SU-DHL-6 (cell line): ENCODE measurements at regions not wholly inside any gene's neighbourhood (a gene's known extent, or its start where the extent isn't known, plus 50 kb on each side); places are given as distances from the start of the nearest gene placed in this dataset.

ENCODE experiments used
- EZH2phosphoT487 ChIP-seq: fragments of 200-600 bp; sonication (generic), shearing (Covaris generic); conservative IDR thresholded peaks from 2 replicates; pipeline ENCODE4 v1.6.1; 2018; ENCODE audit warnings: mild to moderate bottlenecking, antibody characterized with exemption, low read length, moderate library complexity, mixed read lengths
- TF ChIP-seq, protein P1 (sequence below): fragments of 200-600 bp; sonication (generic); IDR thresholded peaks from one replicate; pipeline ENCODE4 v1.5.1; 2017; ENCODE audit warnings: antibody characterized with exemption, mild to moderate bottlenecking, low read length, moderate library complexity; ENCODE audit not compliant: insufficient read depth, poor library complexity, severe bottlenecking

DNA sequence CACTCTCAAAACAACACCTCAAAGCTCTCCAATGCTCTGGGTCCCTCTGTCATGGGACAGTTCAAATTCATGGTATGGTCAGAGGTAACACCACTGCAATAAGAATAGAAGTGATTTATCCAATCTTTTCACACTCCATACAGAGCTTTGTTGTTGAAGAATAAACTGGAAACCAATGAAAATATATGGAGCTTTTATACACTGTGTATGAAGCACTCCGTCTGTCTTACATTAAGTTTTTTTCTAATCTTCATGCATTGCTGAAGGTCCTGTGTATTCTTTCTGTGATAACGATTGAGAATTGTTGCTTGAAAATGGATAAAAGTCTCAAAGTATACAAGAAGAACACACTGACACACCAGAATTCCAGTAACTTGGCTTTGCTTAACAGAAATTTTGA is 603.7 kb upstream of the LUZP2 start:
- TF ChIP-seq, protein P1, sequence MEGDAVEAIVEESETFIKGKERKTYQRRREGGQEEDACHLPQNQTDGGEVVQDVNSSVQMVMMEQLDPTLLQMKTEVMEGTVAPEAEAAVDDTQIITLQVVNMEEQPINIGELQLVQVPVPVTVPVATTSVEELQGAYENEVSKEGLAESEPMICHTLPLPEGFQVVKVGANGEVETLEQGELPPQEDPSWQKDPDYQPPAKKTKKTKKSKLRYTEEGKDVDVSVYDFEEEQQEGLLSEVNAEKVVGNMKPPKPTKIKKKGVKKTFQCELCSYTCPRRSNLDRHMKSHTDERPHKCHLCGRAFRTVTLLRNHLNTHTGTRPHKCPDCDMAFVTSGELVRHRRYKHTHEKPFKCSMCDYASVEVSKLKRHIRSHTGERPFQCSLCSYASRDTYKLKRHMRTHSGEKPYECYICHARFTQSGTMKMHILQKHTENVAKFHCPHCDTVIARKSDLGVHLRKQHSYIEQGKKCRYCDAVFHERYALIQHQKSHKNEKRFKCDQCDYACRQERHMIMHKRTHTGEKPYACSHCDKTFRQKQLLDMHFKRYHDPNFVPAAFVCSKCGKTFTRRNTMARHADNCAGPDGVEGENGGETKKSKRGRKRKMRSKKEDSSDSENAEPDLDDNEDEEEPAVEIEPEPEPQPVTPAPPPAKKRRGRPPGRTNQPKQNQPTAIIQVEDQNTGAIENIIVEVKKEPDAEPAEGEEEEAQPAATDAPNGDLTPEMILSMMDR: no peak
- no peak for TF ChIP-seq EZH2phosphoT487
